ENCODE measurements at regions not wholly inside any gene's neighbourhood (a gene's known extent, or its start where the extent isn't known, plus 50 kb on each side); places are given as distances from the start of the nearest gene placed in this dataset.

GRCh38 chr6:1100269-1100668, 211.6 kb upstream of the FOXQ1 start:
- Histone ChIP-seq H3K4me3 (replicated peaks in 1 of 4; ENCODE audit: control extremely low read depth in 1 of 4, insufficient read depth in 1 of 4, low read depth in 3 of 4, low read length in 4 of 4) (no peak overlapping the region), H4K20me1 (ENCODE audit: control insufficient read depth, extremely low read depth, insufficient read depth, low read length) (no peaks in the 10 kb centered on the region), H3K4me1 (ENCODE audit: control insufficient read depth, extremely low read depth, insufficient read depth, low read length) (peaks cover 2% of the 10 kb centered on the region), H3K9ac (ENCODE audit: insufficient read depth, low read length) (no peak overlapping the region), H3K79me2 (ENCODE audit: control insufficient read depth, insufficient read depth, low read length) (no peaks in the 10 kb centered on the region), H3K27me3 (ENCODE audit: control insufficient read depth, insufficient read depth, low read length) (no peaks in the 10 kb centered on the region), H3K27ac (ENCODE audit: insufficient read depth, low read length) (no peak overlapping the region), H3K36me3 (ENCODE audit: control insufficient read depth, insufficient read depth, low read length) (no peaks in the 10 kb centered on the region), H2AFZ (ENCODE audit: low read length) (no peak overlapping the region), H3K4me2 (ENCODE audit: extremely low read depth, insufficient read depth, low read length) (no peak overlapping the region), H3K9me3 (ENCODE audit: control insufficient read depth, insufficient read depth, low read depth, low read length) (no peaks in the 10 kb centered on the region)
- no peak for DNase-seq (ENCODE audit: low read depth in 2 of 2)
- TF ChIP-seq, protein P1, sequence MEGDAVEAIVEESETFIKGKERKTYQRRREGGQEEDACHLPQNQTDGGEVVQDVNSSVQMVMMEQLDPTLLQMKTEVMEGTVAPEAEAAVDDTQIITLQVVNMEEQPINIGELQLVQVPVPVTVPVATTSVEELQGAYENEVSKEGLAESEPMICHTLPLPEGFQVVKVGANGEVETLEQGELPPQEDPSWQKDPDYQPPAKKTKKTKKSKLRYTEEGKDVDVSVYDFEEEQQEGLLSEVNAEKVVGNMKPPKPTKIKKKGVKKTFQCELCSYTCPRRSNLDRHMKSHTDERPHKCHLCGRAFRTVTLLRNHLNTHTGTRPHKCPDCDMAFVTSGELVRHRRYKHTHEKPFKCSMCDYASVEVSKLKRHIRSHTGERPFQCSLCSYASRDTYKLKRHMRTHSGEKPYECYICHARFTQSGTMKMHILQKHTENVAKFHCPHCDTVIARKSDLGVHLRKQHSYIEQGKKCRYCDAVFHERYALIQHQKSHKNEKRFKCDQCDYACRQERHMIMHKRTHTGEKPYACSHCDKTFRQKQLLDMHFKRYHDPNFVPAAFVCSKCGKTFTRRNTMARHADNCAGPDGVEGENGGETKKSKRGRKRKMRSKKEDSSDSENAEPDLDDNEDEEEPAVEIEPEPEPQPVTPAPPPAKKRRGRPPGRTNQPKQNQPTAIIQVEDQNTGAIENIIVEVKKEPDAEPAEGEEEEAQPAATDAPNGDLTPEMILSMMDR (conservative IDR thresholded peaks at IDR 0.05 in 1 of 2, IDR thresholded peaks at IDR 0.05 in 1 of 2; ENCODE audit: low read depth in 1 of 2, low read length in 2 of 2): no peak
- no peak for TF ChIP-seq EZH2 (IDR thresholded peaks at IDR 0.05; ENCODE audit: low read length, missing control alignments)

GRCh38 chr6:1099264-1099663, 212.6 kb upstream of the FOXQ1 start:
- Histone ChIP-seq H3K9ac (ENCODE audit: insufficient read depth, low read length) (no peak overlapping the region), H3K4me2 (ENCODE audit: extremely low read depth, insufficient read depth, low read length) (no peak overlapping the region), H3K36me3 (ENCODE audit: control insufficient read depth, insufficient read depth, low read length) (no peaks in the 10 kb centered on the region), H3K4me1 (ENCODE audit: control insufficient read depth, extremely low read depth, insufficient read depth, low read length) (peaks cover 5% of the 10 kb centered on the region), H3K27ac (ENCODE audit: insufficient read depth, low read length) (no peak overlapping the region), H2AFZ (ENCODE audit: low read length) (no peak overlapping the region), H3K79me2 (ENCODE audit: control insufficient read depth, insufficient read depth, low read length) (no peaks in the 10 kb centered on the region), H3K4me3 (replicated peaks in 1 of 4; ENCODE audit: control extremely low read depth in 1 of 4, insufficient read depth in 1 of 4, low read depth in 3 of 4, low read length in 4 of 4) (no peak overlapping the region), H3K9me3 (ENCODE audit: control insufficient read depth, insufficient read depth, low read depth, low read length) (no peaks in the 10 kb centered on the region), H3K27me3 (ENCODE audit: control insufficient read depth, insufficient read depth, low read length) (no peaks in the 10 kb centered on the region), H4K20me1 (ENCODE audit: control insufficient read depth, extremely low read depth, insufficient read depth, low read length) (no peaks in the 10 kb centered on the region)
- DNase-seq (ENCODE audit: low read depth in 2 of 2): no peak
- TF ChIP-seq, protein P1 (conservative IDR thresholded peaks at IDR 0.05 in 1 of 2, IDR thresholded peaks at IDR 0.05 in 1 of 2; ENCODE audit: low read depth in 1 of 2, low read length in 2 of 2): no peak
- TF ChIP-seq EZH2 (IDR thresholded peaks at IDR 0.05; ENCODE audit: low read length, missing control alignments): no peak

GRCh38 chr6:1096967-1097765, 214.7 kb upstream of the FOXQ1 start:
- Histone ChIP-seq H3K27me3 (ENCODE audit: control insufficient read depth, insufficient read depth, low read length) (no peaks in the 10 kb centered on the region), H3K9ac (ENCODE audit: insufficient read depth, low read length) (no peak overlapping the region), H3K36me3 (ENCODE audit: control insufficient read depth, insufficient read depth, low read length) (no peaks in the 10 kb centered on the region), H3K4me1 (ENCODE audit: control insufficient read depth, extremely low read depth, insufficient read depth, low read length) (peaks cover 6% of the 10 kb centered on the region), H3K79me2 (ENCODE audit: control insufficient read depth, insufficient read depth, low read length) (no peaks in the 10 kb centered on the region), H3K9me3 (ENCODE audit: control insufficient read depth, insufficient read depth, low read depth, low read length) (no peaks in the 10 kb centered on the region), H3K4me3 (replicated peaks in 1 of 4; ENCODE audit: control extremely low read depth in 1 of 4, insufficient read depth in 1 of 4, low read depth in 3 of 4, low read length in 4 of 4) (no peak overlapping the region), H3K4me2 (ENCODE audit: extremely low read depth, insufficient read depth, low read length) (no peak overlapping the region), H4K20me1 (ENCODE audit: control insufficient read depth, extremely low read depth, insufficient read depth, low read length) (no peaks in the 10 kb centered on the region), H2AFZ (ENCODE audit: low read length) (no peak overlapping the region), H3K27ac (ENCODE audit: insufficient read depth, low read length) (no peak overlapping the region)
- TF ChIP-seq, protein P1 (conservative IDR thresholded peaks at IDR 0.05 in 1 of 2, IDR thresholded peaks at IDR 0.05 in 1 of 2; ENCODE audit: low read depth in 1 of 2, low read length in 2 of 2): no peak
- TF ChIP-seq EZH2 (IDR thresholded peaks at IDR 0.05; ENCODE audit: low read length, missing control alignments): no peak
- no peak for DNase-seq (ENCODE audit: low read depth in 2 of 2)
